GM21529 (cell line): ENCODE measurements at regions not wholly inside any gene's neighbourhood (a gene's known extent, or its start where the extent isn't known, plus 50 kb on each side); places are given as distances from the start of the nearest gene placed in this dataset.

Experiments used
- ATAC-seq: cut with Tn5 transposase; IDR thresholded peaks from one replicate; pipeline ENCODE4 v1.9.1; 2021; ENCODE audit not compliant: unreplicated experiment

- no peak for ATAC-seq
These were observed 549.2 kb upstream of the KLF12 start for GRCh38 chr13:74683411-74683810.

DNA sequence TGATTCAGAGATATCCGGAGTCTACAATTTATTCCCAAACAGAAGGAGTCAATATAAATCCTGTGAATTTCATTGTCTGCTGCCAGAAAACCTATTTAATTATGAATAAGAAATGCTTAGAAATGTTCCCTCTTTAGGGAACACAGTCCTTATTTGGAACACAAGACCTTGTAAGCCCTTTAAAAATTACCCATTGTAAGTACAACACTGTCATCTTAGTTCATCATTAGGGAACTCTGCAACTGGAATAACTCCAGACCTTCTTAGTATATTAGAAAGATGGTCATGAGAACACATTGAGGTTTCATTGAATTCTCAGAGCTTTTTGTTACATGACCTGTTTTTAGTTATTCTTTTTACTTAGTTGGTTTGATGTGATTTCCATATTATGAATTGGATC lies 548.5 kb upstream of the KLF12 start:
- ATAC-seq, result no peak

GRCh38 chr13:74681891-74682290 lies 547.7 kb upstream of the KLF12 start:
- ATAC-seq, result no peak

DNA sequence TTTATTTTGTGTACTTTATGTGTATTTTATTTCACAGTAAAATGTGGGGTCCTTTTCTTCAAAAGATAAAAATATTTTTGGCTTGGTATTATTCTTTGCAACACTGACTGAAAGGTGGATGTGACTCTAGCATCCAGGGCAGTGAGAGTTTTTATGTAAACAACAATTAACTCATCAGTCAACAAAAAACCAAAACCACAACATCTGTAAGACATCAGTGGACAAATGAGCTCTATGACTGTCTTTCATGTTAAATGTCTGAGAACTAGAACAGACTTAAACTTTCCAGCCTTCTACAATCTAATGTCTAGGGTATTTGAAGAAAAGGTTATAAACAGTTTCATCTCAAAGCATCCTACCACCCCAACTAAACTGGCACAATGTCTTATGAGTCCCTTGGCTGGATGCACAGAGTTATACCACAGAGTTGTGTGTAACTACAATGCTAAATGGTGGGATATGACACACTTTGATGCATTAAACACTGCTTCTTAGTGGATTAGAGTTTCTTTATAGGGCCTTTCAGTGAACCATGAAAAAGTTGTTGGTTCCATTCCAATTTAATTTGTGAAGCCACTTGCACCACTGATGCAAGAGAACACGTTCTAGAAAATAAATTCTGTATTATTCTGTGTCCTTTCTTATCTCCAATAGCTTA lies 544.2 kb upstream of the KLF12 start:
- no peak for ATAC-seq

DNA sequence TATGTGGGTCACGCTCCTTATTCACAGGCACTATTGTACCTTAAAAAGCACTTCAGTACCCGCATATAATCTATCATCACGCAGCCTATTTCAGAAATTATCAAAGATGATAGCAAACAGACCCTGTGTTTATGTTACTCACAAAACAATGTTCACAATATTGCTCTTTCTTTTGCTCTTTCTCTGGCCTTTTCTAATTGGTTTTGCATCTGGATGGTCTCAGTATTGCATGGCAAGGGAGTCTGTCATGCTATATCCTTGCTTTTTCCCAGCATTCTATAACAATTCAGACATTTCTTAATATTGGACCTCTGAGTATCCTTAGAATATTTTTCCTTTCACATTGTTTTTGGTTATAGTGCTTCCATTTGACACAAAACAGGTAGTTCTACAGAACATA lies 541.8 kb upstream of the KLF12 start:
- ATAC-seq, result no peak

DNA sequence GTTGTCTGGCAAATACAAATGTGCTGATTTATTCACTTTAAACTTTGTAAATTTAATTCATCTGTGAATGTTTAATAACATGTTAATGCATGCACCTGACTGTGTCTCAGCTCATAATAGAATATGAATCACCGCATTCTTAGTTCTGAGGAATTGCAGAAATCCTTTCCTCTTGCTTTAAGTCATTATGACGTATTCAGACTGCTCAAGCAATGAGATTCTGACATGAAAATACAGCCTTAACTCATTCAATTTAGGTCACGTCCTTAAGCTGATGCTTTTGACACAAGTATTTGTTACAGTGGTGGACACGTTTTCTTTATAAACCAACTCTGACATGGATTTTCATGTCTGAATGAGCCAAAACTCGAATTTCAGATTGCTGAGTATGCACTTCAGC lies 541.0 kb upstream of the KLF12 start:
- no peak for ATAC-seq

DNA sequence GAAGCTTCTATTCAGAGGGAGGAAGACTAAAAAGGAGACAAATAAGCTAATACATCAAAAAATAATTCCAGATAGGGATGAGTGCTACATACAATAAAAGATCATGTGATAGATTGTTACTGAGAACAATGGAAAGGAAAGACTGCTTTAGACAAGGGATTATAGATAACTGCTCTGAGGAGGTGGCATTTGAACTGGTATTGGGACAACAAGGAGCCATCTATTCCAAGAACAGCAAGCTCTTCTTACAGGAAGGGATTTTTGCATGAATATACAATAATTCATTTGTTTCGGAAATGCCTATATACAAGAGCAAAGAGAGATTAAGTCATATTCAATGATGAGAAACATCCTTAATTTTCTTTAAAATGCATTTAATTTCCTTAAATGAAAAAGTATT lies 540.5 kb upstream of the KLF12 start:
- ATAC-seq, result no peak

DNA sequence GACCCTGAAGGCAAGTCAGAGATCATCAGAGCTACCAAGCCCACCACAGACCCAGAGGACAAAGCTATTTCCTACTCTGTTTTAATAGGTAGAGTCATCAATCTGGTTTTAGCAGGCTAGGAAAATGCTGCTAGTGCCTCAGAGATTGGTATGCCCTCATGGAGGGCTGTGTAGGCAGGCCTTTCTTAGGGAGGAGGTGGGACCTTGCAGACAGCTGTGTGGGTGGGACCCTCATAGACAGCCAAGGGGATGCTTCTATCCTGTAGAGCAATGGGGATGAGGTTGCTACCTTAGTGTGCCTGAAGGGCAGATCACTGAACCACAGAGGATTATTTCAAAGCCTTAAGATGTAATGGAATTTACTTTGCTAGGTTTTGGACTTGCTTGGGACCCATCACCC lies 534.9 kb upstream of the KLF12 start:
- no peak for ATAC-seq

DNA sequence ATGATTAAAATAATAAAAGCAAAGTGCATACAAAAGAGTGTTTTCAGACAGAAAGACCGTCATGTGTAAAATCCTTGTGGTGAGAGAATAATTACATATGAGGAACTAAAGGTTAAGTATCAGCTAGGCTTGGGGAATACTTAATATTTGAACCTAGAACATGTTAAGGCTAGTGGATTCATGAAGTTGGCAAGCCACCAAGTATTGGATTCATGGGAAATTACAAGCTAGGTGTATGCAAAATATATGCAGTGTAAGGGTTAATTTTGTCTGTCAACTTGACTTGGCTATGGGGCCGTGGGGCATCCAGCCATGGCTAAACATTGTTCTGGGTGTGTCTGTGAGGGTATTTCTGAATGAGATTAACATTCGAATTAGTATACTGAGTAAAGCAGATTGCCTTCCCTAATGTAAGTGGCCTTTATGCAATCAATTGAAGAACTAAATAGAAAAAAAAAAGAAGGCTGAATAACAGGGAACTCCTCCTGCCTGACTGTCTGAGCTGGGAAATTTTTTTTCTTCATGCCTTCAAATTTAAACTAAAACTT lies 533.5 kb upstream of the KLF12 start:
- no peak for ATAC-seq

DNA sequence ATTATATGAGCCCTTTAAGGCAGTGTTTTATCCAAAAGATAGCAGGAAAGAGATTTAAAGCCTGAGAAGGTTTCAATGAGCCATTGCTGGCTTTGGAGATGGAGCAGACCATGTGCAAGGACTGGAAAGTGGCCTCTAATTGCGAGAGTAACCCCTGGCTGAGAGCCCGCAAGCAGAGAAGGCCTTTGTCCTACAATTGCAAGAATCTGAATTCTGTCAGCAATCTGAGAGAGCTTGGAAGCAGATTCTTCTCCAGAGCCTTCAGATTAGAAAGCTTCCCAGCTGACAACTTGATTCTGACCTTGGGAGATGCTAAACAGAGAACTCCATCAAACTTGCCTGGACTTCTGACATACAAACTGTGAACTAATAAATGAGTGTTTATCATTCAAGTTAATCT lies 528.7 kb upstream of the KLF12 start:
- ATAC-seq, result no peak

- no peak for ATAC-seq
These were observed 527.6 kb upstream of the KLF12 start for GRCh38 chr13:74661851-74662250.

GRCh38 chr13:74657765-74658164 lies 523.6 kb upstream of the KLF12 start:
- no peak for ATAC-seq

GRCh38 chr13:74651121-74651520 lies 516.9 kb upstream of the KLF12 start:
- no peak for ATAC-seq

- no peak for ATAC-seq
These were observed 513.8 kb upstream of the KLF12 start for GRCh38 chr13:74647991-74648390.

GRCh38 chr13:74647211-74647610 lies 513.0 kb upstream of the KLF12 start:
- ATAC-seq, result no peak

DNA sequence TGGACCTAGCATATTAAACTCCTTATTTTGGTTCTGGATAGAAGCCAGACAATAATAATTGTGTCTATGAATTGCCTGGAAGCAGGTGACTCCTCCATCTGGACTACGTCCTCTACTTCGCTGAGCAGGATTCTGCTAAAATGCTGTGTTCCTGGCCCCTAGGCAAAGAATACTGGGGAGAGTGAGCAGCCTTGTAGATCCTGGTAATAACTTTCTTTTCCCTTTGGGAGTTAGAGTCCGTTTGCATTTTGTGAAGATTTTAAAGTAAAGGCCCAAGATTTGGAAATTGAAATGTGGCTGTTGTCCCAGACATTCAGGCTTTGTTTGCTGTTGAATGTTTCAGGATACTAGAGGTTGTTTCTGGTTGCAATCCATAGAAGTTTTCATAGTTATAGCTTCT lies 511.9 kb upstream of the KLF12 start:
- no peak for ATAC-seq

DNA sequence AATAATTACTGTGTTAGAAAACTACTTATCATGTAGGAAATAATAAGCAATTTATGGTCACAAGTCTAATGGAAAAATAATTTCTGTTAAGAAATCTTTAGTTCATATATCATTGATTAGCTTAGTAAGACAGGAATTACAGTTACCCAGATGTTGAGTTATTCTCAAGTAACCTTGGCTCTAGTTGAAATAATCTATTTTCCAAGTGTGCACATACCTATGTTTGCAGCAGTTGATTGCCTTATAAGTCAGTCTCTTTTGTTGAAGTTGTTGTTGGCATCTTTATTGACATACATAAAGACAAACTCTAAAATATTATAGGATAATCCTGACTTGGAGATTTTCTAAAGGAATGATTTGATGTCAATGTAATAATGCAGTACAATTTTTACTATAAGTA lies 511.4 kb upstream of the KLF12 start:
- no peak for ATAC-seq

DNA sequence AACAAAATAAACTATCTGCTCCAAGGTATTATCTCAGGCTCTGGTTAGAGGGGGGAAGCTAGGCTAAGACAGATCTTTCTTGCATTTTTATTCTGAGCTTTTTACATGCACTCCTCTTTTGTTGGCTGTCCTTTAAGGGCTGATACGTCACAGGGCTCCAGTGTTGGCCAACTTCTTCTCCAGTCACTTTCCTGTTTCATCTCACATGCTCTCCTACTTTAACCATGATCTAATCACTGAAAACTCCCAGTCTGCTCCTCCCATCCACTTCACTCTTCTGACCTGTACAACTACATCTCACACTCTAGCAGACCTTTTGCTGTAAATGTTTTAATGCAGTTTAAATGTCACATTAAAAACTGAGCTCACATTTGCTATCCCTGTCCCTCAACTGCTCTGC lies 510.0 kb upstream of the KLF12 start:
- no peak for ATAC-seq

DNA sequence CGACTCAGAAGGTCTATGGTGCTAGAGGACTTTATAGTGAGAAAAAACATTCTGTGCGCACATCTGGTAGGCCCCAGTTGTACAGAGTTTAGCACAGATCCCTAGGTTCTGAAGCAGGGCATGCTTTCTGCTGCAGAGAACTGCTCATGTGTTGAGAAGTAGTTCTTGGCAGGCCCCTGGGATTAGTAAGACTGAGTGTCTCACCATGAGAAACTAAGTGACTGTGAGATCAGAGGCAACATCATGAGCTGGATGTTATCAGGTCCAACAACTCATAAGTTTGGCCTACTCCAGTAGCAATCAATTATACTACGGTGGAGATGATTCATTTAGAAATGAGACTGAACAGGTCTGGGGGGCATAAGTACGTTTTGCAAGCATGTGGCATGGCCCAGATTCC lies 507.4 kb upstream of the KLF12 start:
- no peak for ATAC-seq

GRCh38 chr13:74633734-74634133 lies 499.5 kb upstream of the KLF12 start:
- no peak for ATAC-seq

- no peak for ATAC-seq
These were observed 495.8 kb upstream of the KLF12 start for GRCh38 chr13:74629985-74630384.

DNA sequence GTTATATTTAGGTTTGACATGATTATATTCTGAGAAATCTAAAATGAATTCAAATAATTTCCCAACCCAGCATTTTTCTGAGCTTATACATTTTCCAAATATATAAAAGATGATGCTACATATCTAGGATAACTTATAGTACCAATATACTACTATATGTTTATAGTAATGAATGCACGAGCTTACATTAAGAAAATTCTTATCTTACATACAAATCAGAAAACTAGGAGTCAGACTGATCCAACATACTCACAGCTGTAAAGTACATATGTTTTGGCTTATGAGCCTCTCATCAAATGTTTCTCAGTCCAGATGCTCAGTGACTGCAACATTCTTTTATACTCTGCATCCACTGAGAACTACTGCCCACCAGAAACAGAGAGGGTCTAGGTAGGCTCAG lies 491.3 kb upstream of the KLF12 start:
- ATAC-seq, result no peak

- no peak for ATAC-seq
These were observed 489.6 kb upstream of the KLF12 start for GRCh38 chr13:74623761-74624160.
